ENCODE measurements at regions not wholly inside any gene's neighbourhood (a gene's known extent, or its start where the extent isn't known, plus 50 kb on each side); places are given as distances from the start of the nearest gene placed in this dataset.
A peak's percentile ranks its signal among the peaks of the same experiment; 100 is the strongest.

- Histone ChIP-seq H3K4me1 (ENCODE audit: insufficient read depth, low read length) (peaks cover 7% of the 10 kb centered on the region), H3K4me3 (ENCODE audit: insufficient read depth, low read length) (no peak overlapping the region), H4K20me1 (ENCODE audit: insufficient read depth, low read length) (no peaks in the 10 kb centered on the region), H3K36me3 (ENCODE audit: insufficient read depth, low read length) (no peaks in the 10 kb centered on the region), H2AFZ (ENCODE audit: low read length) (no peak overlapping the region), H3K4me2 (ENCODE audit: insufficient read depth, low read length) (peak overlapping the region; percentile 43), H3K9me3 (ENCODE audit: low read depth, low read length) (no peaks in the 10 kb centered on the region), H3K79me2 (ENCODE audit: insufficient read depth, low read length) (no peaks in the 10 kb centered on the region), H3K27ac (ENCODE audit: low read depth, low read length) (no peak overlapping the region), H3K27me3 (ENCODE audit: insufficient read depth, low read length) (no peaks in the 10 kb centered on the region)
- no peak for TF ChIP-seq CTCF (IDR thresholded peaks at IDR 0.05; ENCODE audit: extremely low read depth, low read depth, low read length)
- DNase-seq (ENCODE audit: insufficient read length, low spot score, missing footprints) = no peak
Measured at GRCh38 chr21:16180614-16181013, 450.8 kb downstream of the USP25 start.

- DNase-seq (ENCODE audit: insufficient read length, low spot score, missing footprints) = no peak
- Histone ChIP-seq H3K36me3 (ENCODE audit: insufficient read depth, low read length) (no peaks in the 10 kb centered on the region), H2AFZ (ENCODE audit: low read length) (peak overlapping the region; percentile 28), H3K4me3 (ENCODE audit: insufficient read depth, low read length) (no peak overlapping the region), H3K4me2 (ENCODE audit: insufficient read depth, low read length) (peak overlapping the region; percentile 43), H3K4me1 (ENCODE audit: insufficient read depth, low read length) (peaks cover 7% of the 10 kb centered on the region), H3K79me2 (ENCODE audit: insufficient read depth, low read length) (no peaks in the 10 kb centered on the region), H3K27me3 (ENCODE audit: insufficient read depth, low read length) (no peaks in the 10 kb centered on the region), H3K27ac (ENCODE audit: low read depth, low read length) (no peak overlapping the region), H4K20me1 (ENCODE audit: insufficient read depth, low read length) (no peaks in the 10 kb centered on the region), H3K9me3 (ENCODE audit: low read depth, low read length) (no peaks in the 10 kb centered on the region)
- TF ChIP-seq CTCF (IDR thresholded peaks at IDR 0.05; ENCODE audit: extremely low read depth, low read depth, low read length) = no peak
Measured at GRCh38 chr21:16181018-16181417, 451.2 kb downstream of the USP25 start.

GRCh38 chr21:16185766-16186165, 456.0 kb downstream of the USP25 start:
- Histone ChIP-seq H3K27me3 (ENCODE audit: insufficient read depth, low read length) (no peaks in the 10 kb centered on the region), H3K79me2 (ENCODE audit: insufficient read depth, low read length) (no peaks in the 10 kb centered on the region), H3K9me3 (ENCODE audit: low read depth, low read length) (no peaks in the 10 kb centered on the region), H3K27ac (ENCODE audit: low read depth, low read length) (no peak overlapping the region), H3K4me1 (ENCODE audit: insufficient read depth, low read length) (peaks cover 7% of the 10 kb centered on the region), H2AFZ (ENCODE audit: low read length) (no peak overlapping the region), H3K4me2 (ENCODE audit: insufficient read depth, low read length) (no peak overlapping the region), H4K20me1 (ENCODE audit: insufficient read depth, low read length) (no peaks in the 10 kb centered on the region), H3K4me3 (ENCODE audit: insufficient read depth, low read length) (no peak overlapping the region), H3K36me3 (ENCODE audit: insufficient read depth, low read length) (no peaks in the 10 kb centered on the region)
- DNase-seq (ENCODE audit: insufficient read length, low spot score, missing footprints) = no peak
- no peak for TF ChIP-seq CTCF (IDR thresholded peaks at IDR 0.05; ENCODE audit: extremely low read depth, low read depth, low read length)

- H3K4me2 ChIP-seq (ENCODE audit: insufficient read depth, low read length) = no peak overlapping the region
- H3K4me1 ChIP-seq (ENCODE audit: insufficient read depth, low read length) = peaks cover 3% of the 10 kb centered on the region
- no peak for TF ChIP-seq CTCF (IDR thresholded peaks at IDR 0.05; ENCODE audit: extremely low read depth, low read depth, low read length)
- H3K27ac ChIP-seq (ENCODE audit: low read depth, low read length) = no peak overlapping the region
- no peak for DNase-seq (ENCODE audit: insufficient read length, low spot score, missing footprints)
- H4K20me1 ChIP-seq (ENCODE audit: insufficient read depth, low read length) = no peaks in the 10 kb centered on the region
- H3K9me3 ChIP-seq (ENCODE audit: low read depth, low read length) = no peaks in the 10 kb centered on the region
- no peak overlapping the region for H2AFZ ChIP-seq (ENCODE audit: low read length)
- H3K36me3 ChIP-seq (ENCODE audit: insufficient read depth, low read length) = no peaks in the 10 kb centered on the region
- H3K4me3 ChIP-seq (ENCODE audit: insufficient read depth, low read length) = no peak overlapping the region
- no peaks in the 10 kb centered on the region for H3K79me2 ChIP-seq (ENCODE audit: insufficient read depth, low read length)
- no peaks in the 10 kb centered on the region for H3K27me3 ChIP-seq (ENCODE audit: insufficient read depth, low read length)
Measured at GRCh38 chr21:16186742-16187141, 457.0 kb downstream of the USP25 start.
